NCI-H1436 treated with DMSO at 0.1 percent for 48 hours (cell line): ENCODE measurements at regions not wholly inside any gene's neighbourhood (a gene's known extent, or its start where the extent isn't known, plus 50 kb on each side); places are given as distances from the start of the nearest gene placed in this dataset.

ENCODE experiments used
- DNase-seq: peaks from one replicate; lab custom pipeline; 2025; lab: John Stamatoyannopoulos, UW

DNA sequence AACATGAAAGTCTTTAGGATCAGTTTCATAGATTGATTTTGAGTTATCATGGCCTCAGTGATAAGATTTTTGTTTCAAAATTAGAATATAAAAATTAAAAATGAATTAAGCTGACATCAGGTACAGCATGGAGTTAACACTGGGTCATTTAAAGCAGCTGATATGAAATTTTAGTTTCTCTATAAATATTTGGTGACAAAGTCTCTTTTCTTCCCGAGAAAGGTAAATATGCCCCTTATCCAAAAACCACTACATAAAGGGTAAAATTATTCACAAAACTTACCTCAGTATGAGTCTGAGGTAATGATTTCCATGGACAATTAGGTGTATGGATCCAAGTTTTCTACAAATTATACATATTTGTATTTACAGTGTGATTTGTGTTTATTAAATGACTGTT is 121.5 kb upstream of the PJA2 start:
- DNase-seq = no peak

GRCh38 chr5:109529987-109530386 is 120.2 kb upstream of the PJA2 start:
- no peak for DNase-seq

- DNase-seq = no peak
Observed at GRCh38 chr5:109529520-109529919, 119.7 kb upstream of the PJA2 start.

GRCh38 chr5:109524555-109524954 is 114.8 kb upstream of the PJA2 start:
- DNase-seq = no peak

GRCh38 chr5:109524026-109524425 is 114.3 kb upstream of the PJA2 start:
- no peak for DNase-seq

DNA sequence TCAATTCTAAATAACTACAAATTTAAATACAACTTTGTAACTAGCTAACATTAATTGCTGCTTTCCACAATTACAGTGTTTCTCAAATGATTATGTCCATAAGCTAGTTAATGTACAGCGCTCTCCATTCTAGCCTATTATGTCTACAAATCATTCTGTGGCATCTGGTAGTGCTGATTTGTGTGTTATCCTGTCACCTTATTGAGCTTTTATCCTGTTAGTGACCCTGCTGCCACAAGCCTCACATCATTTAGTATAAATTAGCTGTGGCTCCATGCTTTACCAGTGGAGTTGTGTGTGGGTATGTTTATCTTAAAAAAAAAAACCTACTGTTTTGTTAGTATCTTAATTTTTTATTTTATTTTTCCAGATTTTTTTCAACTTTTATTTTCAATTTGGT is 112.6 kb upstream of the PJA2 start:
- no peak for DNase-seq

GRCh38 chr5:109519416-109519815 is 109.6 kb upstream of the PJA2 start:
- no peak for DNase-seq

DNA sequence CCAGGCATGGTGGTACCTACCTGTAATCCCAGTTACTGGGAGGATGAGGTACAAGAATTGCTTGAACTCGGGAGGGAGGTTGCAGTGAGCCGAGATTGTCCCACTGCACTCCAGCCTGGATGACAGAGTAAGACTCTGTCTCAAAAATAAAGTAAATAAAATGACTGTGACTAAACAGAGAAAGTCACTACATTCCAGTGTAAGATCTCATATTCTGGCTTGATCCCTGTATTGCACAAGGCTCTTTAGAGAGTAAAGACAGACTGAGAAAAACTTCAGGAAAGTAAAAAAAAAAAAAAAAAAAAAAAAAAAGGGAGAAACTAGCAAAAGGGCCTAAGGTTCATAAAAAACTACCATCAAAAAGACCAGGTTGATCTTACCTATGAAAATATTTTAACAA is 106.6 kb upstream of the PJA2 start:
- DNase-seq = no peak

GRCh38 chr5:109511980-109512734 is 102.4 kb upstream of the PJA2 start:
- no peak for DNase-seq

DNA sequence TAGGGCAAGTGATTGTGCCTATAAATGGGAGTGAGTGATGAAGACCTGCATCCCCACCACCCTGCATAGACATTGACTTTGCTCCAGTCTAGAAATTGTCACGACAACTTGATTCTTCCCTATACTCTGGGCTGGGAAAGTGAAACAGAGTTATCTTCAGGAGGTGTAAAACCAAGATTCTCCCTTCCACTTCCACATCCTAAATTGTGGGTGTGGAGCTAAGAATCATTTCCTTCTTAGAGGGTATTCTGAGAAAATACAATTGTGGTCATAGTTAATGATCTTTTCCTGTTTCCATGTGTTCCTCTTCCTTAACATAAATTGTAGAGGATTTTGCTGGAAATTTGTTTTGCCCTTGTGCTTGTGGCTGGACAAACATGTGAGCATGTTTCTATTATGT is 96.8 kb upstream of the PJA2 start:
- DNase-seq = no peak

- no peak for DNase-seq
Observed at GRCh38 chr5:109496112-109496511, 86.3 kb upstream of the PJA2 start.

- DNase-seq = no peak
Observed at GRCh38 chr5:109487753-109488420, 78.1 kb upstream of the PJA2 start.

- no peak for DNase-seq
Observed at GRCh38 chr5:109486200-109486804, 76.5 kb upstream of the PJA2 start.

DNA sequence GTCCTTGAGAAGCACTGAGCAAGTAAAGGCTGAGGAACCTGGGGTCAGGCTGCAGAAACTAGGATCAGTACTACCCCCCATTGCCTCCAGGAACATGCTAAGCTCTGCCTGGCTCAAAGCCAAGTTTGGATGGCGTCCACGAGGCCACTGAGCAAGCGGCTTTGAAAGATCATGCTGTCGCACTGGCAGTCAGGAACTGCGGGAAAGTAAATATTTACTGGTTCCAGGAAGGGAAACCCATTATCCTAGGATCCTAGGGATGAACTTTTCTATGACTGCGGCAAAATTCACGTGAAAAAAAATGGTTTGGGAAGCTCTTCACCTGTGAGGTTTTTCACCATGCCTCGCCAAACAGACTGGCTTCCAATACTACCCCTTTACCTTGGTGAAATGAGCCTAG is 75.3 kb upstream of the PJA2 start:
- no peak for DNase-seq

DNA sequence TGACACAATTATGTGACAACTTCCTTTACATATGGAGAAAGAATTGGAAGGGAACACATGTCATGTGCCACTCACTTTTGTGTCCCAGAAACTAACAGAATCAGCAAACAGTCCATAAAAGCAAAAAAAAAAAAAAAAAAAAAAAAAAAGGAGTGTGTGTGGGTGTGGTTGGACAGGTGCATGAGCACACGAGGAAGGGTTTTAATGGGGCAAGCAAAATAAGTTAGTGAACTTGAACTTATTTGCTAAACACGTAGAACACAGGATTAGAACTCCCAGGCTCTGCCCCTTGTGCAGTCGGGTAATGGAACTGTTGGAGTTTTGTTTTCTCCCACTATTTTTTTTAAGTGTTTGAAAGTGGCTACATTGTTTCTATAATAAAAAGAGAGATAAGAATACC is 74.8 kb upstream of the PJA2 start:
- DNase-seq = no peak

GRCh38 chr5:109483395-109483971 is 73.7 kb upstream of the PJA2 start:
- DNase-seq = no peak

GRCh38 chr5:109482748-109483147 is 73.0 kb upstream of the PJA2 start:
- DNase-seq = no peak

GRCh38 chr5:109479260-109479860 is 69.6 kb upstream of the PJA2 start:
- DNase-seq = no peak

- no peak for DNase-seq
Observed at GRCh38 chr5:109478830-109479229, 69.1 kb upstream of the PJA2 start.

DNA sequence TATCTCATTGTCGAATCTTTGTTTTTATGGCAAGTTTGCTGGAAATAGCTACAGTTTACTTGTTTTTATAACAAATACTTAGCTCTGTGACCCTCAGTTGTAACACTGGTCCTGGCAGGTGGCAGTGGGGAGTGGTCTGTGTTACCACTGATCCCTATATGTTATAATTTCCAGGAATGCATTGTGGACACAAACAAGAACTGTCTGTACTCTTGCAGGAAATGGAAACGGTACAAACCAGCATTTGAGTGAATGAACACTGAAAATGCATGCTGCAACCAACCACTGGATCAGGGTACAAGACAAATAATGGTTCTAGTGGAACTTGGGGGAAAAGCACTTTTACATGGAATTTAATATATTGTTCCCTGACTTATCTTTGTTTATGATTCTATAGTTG is 66.5 kb upstream of the PJA2 start:
- DNase-seq = no peak

DNA sequence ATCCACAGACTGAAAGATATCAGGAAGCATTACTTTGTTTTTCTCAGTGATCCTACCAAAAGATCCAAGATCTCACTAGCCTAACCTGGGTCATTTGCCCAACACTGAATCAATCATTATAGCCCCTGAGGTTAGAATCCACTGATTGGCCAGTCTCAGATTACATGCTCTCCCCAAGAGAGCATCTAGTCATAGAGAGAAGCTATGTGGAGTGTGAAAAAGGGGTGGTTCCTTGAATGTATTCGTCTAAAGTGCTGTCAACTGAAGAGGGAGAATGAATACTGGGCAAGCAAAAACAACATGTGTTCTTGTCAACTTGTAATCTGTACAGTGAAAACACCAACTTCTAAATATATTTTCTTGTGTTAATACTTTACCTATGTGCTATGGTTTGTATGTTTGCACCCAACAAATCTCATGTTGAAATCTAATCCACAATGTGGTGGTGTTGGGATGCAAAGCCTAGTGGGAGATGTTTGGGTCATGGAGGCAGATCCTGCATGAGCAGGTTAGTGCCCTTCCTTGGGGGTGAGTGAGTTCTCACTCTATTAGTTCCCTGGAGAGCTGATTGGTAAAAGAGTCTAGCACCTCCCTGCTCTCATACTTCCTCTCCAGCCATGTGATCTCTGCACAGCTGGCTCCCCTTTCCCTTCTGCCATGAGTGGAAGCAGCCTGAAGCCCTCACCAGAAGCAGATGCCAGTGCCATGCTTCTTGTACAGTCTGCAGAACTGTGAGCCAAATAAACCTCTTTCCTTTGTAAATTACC is 60.3 kb upstream of the PJA2 start:
- DNase-seq = no peak
